Colonic mucosa (tissue), 4 donors: ENCODE measurements at regions not wholly inside any gene's neighbourhood (a gene's known extent, or its start where the extent isn't known, plus 50 kb on each side); places are given as distances from the start of the nearest gene placed in this dataset.
"Not testable (repeated sequence)": the region's sequence is repeated elsewhere in the genome, so short reads cannot be mapped to it uniquely, and the experiment has no call there.

Experiments used
- DNase-seq: peaks from one replicate; pipeline ENCODE4 v3.0.0-alpha.2; 2020
- H3K27ac ChIP-seq: fragments of 200-600 bp; one replicate; pipeline ENCODE4 v1.8.0; 2021
- H3K27me3 ChIP-seq: fragments of 200-600 bp; one replicate; pipeline ENCODE4 v1.8.0; 2021
- H3K36me3 ChIP-seq: fragments of 200-600 bp; one replicate; pipeline ENCODE4 v1.8.0; 2021
- H3K4me1 ChIP-seq: fragments of 200-600 bp; one replicate; pipeline ENCODE4 v1.8.0; 2021; ENCODE audit warnings: mild to moderate bottlenecking
- H3K4me3 ChIP-seq: fragments of 200-600 bp; one replicate; pipeline ENCODE4 v1.8.0; 2021
- H3K9ac ChIP-seq, 2 donors: one replicate each; pipeline ENCODE4 v1.7.0; 2013; ENCODE audit warnings: control low read depth in 2 of 2, low read depth in 2 of 2, low read length in 2 of 2
- H3K9me3 ChIP-seq: fragments of 200-600 bp; one replicate; pipeline ENCODE4 v1.8.0; 2021
- intact Hi-C: fragments of 100-400 bp; cut with DNase I; formaldehyde crosslinking; loops from one replicate; pipeline ENCODE4 v1.14.1; 2022
- TF ChIP-seq, protein P1 (sequence below): fragments of 200-600 bp; IDR thresholded peaks from one replicate; pipeline ENCODE4 v1.8.0; 2022; ENCODE audit warnings: antibody characterized with exemption, mild to moderate bottlenecking
- donor health status: healthy.
- donor health status: DM: no; HTN: no; CAD: no.
- donor health status: DM: no; HTN: no; CAD: no.

DNA sequence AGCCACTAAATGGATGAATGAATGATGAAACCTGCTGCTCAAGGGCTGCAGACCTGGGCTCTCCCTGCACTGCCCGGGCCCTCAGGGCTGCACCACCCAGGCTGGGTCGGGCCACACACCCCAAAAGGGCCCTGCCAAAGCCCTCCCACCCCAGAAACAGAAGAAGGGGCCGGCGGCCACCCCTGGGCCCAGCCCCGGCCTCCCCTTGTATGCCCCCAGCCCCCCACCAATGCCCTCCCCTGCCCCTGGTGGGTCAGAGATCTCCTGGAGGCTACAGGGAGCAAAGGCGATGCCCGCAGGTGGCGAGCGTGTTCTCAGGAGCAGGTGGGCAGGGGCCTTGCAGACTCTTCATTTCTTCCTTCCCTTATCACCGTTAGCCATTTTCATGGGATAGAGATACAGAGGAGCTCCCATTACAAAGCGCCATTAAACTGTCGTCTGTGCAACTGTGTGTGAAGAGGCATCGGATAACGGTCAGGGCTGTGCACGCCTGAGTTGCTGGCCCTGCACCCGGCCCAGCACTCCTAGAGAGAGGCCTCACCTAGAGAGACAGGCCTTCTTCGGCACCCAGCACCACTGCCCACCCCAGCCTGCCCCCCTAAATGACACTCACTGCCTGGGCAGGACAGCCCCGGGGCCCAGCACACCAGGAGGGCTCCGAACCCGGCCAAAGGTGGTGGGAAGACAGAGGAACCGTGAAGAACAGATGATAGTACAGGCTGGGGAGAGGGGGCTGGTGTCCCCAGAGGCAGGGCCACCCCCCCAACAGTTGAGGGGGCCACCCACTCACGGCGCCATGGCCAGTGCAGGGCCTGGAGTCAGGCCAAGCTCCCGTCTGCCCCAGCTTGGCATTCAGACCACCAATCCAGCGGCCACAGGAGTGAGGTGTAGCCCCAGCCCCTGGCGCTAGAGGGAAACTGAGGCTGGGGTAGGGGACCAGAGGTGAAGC is 133.7 kb downstream of the FAM53A start:
- TF ChIP-seq, protein P1, sequence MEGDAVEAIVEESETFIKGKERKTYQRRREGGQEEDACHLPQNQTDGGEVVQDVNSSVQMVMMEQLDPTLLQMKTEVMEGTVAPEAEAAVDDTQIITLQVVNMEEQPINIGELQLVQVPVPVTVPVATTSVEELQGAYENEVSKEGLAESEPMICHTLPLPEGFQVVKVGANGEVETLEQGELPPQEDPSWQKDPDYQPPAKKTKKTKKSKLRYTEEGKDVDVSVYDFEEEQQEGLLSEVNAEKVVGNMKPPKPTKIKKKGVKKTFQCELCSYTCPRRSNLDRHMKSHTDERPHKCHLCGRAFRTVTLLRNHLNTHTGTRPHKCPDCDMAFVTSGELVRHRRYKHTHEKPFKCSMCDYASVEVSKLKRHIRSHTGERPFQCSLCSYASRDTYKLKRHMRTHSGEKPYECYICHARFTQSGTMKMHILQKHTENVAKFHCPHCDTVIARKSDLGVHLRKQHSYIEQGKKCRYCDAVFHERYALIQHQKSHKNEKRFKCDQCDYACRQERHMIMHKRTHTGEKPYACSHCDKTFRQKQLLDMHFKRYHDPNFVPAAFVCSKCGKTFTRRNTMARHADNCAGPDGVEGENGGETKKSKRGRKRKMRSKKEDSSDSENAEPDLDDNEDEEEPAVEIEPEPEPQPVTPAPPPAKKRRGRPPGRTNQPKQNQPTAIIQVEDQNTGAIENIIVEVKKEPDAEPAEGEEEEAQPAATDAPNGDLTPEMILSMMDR: no peak
- no peak overlapping the region for H3K4me3 ChIP-seq
- no peaks in the 10 kb centered on the region for H3K27me3 ChIP-seq
- no peak for DNase-seq
- no peak overlapping the region for H3K27ac ChIP-seq
- no peaks in the 10 kb centered on the region for H3K4me1 ChIP-seq
- H3K9me3 ChIP-seq: no peaks in the 10 kb centered on the region
- no peak overlapping the region for H3K9ac ChIP-seq
- H3K36me3 ChIP-seq: no peaks in the 10 kb centered on the region
- intact Hi-C loops: no loop called here

DNA sequence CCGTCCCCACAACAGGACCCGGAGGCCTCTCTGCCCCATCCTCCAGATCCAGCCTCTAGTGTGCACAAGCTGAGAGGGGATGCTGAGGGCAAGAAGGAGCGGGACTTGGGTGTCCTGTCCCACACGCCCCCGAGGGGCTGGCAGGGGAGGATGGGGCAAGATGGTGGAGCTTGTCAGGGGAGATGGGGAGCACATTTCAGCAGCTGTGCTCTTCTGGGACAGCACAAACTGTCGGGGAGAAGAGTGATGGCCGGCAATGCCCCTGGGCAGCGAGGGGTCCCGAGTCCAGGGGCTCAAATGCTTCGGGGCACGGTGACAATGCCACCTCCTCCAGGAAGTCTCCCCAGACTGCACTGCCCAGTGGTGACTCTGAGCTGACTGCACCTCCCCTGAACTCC is 134.5 kb downstream of the FAM53A start:
- DNase-seq: no peak
- no peaks in the 10 kb centered on the region for H3K36me3 ChIP-seq
- peaks cover 5% of the 10 kb centered on the region for H3K4me1 ChIP-seq
- no peak overlapping the region for H3K27ac ChIP-seq
- H3K27me3 ChIP-seq: no peaks in the 10 kb centered on the region
- H3K9me3 ChIP-seq: no peaks in the 10 kb centered on the region
- TF ChIP-seq, protein P1: no peak
- no peak overlapping the region for H3K9ac ChIP-seq
- H3K4me3 ChIP-seq: no peak overlapping the region
- intact Hi-C loops: no loop called here

DNA sequence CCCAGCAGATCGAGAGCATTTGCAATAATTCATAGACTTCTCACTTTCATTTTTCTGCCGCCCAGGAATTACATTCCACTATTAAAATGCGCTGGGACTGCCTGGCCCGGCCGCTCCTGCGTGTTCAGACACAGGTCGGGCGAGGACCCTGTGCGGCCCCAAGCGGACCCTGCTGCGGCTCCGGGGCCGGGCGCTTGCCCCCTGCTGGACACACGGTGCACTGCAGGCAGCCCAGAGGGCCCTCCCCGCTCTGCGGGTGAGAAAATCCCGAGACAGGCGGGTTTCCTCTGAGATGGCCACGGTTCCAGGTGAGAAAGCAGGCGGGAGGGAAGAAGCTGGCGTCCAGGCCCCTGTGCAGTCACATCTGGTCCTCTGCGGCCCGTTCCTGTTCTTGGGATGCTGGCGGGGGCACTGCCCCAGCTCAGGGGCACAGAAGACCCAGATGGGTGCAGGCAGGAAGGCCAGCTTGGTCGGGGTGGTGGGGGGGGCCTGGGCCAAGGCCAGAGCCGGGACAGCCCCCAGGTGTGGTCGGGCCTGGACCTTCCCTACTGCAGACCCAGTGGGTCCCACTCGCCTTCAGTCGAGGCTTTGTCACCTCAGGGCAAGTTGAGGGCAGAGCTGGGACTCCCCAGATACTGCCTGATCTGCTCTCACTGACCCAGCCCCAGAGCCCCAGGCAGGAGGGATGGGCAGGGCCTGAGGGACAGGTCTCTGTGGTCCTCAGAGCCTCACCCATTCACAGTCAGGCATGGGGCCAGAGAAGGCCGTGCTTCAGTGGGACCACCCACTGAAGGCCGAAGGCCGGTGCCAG is 135.1 kb downstream of the FAM53A start:
- H3K9me3 ChIP-seq, H3K27ac ChIP-seq, H3K4me3 ChIP-seq, intact Hi-C loops, H3K36me3 ChIP-seq, H3K4me1 ChIP-seq, H3K27me3 ChIP-seq, H3K9ac ChIP-seq: not testable (repeated sequence)
- DNase-seq: peak; percentile 44
- TF ChIP-seq, protein P1: peak; percentile 100

DNA sequence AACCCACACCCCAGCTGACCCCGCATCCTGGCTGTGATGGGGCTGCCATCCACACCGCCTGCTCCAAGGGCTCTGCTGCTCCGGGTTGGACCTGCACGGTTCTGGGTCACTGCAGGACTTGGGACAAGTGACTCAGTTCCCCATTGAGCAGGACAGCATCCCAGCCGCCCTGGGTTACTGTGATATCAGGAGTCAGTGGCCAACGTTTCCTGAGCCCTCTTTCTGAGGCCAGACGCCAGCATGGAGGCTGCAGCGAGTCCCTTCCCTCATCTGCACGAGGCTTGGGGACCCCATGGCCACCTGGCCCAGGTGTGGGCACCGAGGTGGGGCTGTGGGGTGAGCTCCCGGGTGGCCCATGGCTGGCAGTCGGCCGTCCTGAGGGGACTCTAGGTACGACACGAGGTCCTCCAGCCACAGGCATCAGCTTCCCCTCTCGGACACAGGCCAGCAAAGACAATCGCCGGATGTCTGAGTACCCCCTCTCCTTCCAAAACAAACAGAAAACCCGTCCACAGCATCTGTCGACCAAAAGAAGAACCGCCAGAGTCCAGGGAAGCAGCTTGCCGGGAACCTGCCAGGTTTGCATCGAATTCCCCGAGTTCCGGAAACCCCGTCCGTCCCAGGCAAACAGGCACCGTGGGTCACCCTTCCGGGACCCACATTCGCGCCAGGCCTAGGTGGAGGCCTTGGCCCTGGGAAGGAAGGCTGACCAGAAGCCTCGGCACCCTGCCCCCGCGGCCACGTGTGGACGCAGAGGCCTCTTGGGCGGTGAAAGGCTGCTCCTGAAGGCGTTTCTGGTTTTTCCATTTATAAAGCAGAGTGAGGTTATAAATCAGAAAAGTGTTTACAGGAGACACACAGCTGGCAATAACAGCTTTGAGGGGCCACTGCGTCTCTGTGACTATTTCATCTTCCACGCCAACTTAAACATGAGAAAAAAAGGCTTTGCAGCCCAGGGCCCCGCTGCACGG is 136.0 kb downstream of the FAM53A start:
- TF ChIP-seq, protein P1: no peak
- DNase-seq: no peak
- Histone ChIP-seq H3K36me3 (no peaks in the 10 kb centered on the region), H3K27me3 (no peaks in the 10 kb centered on the region), H3K27ac (no peak overlapping the region), H3K9ac (no peak overlapping the region), H3K4me1 (peaks cover 7% of the 10 kb centered on the region), H3K4me3 (no peak overlapping the region), H3K9me3 (no peaks in the 10 kb centered on the region)
- intact Hi-C loops: no loop called here
